ENCODE measurements at regions not wholly inside any gene's neighbourhood (a gene's known extent, or its start where the extent isn't known, plus 50 kb on each side); places are given as distances from the start of the nearest gene placed in this dataset.

- TF ChIP-seq CTCF (IDR thresholded peaks at IDR 0.05) = no peak
- TF ChIP-seq POLR2A (IDR thresholded peaks at IDR 0.05) = no peak
These were observed 617.4 kb downstream of the CCDC85A start for GRCh38 chr2:56801214-56801613.

Data from esophagus squamous epithelium (tissue), 4 donors.